Neural progenitor cell (in vitro differentiated cells): ENCODE measurements at regions not wholly inside any gene's neighbourhood (a gene's known extent, or its start where the extent isn't known, plus 50 kb on each side); places are given as distances from the start of the nearest gene placed in this dataset.

ENCODE experiments used
- CTCF ChIP-seq: fragments of 200-600 bp; sonication (generic); IDR thresholded peaks from 2 replicates; pipeline ENCODE4 v1.5.1; 2017; ENCODE audit warnings: antibody characterized with exemption, mild to moderate bottlenecking
- EZH2 ChIP-seq: fragments of 200-600 bp; sonication (generic); IDR thresholded peaks from 2 replicates; pipeline ENCODE4 v1.6.1; 2017; ENCODE audit warnings: antibody characterized with exemption, mild to moderate bottlenecking, moderate library complexity

- TF ChIP-seq CTCF (no peak), EZH2 (no peak)
These were observed 155.8 kb downstream of the URI1 start for GRCh38 chr19:30097746-30098280.
